Thyroid gland (tissue), 4 donors: ENCODE measurements at regions not wholly inside any gene's neighbourhood (a gene's known extent, or its start where the extent isn't known, plus 50 kb on each side); places are given as distances from the start of the nearest gene placed in this dataset.

Experiments
- CTCF ChIP-seq, 6 experiments: fragments of 200-600 bp in 3 of 6; fragments of 450-650 bp in 3 of 6; sonication (generic) in 3 of 6; IDR thresholded peaks; one replicate each; pipeline ENCODE4 v1.5.1; 2016 to 2019; ENCODE audit warnings: antibody characterized with exemption in 6 of 6, mild to moderate bottlenecking in 2 of 6, inconsistent platforms in 1 of 6, moderate library complexity in 1 of 6
- POLR2A ChIP-seq, 2 donors: fragments of 450-650 bp; IDR thresholded peaks; one replicate each; pipeline ENCODE4 v1.6.1; 2017; ENCODE audit warnings: antibody characterized with exemption in 2 of 2, mild to moderate bottlenecking in 2 of 2, moderate library complexity in 1 of 2

- TF ChIP-seq CTCF (IDR thresholded peaks at IDR 0.05) (no peak), POLR2A (IDR thresholded peaks at IDR 0.05) (no peak)
Observed at GRCh38 chr22:47620391-47620790, 857.9 kb downstream of the TBC1D22A start.
